Stimulated activated naive CD8-positive, alpha-beta T cell treated with anti-CD3 and anti-CD28 coated beads, Interleukin-15, Interleukin-2, amounts not matched to agents 100 ng/mL and 50 ng/mL, for 24 hours (primary cell): ENCODE measurements at regions not wholly inside any gene's neighbourhood (a gene's known extent, or its start where the extent isn't known, plus 50 kb on each side); places are given as distances from the start of the nearest gene placed in this dataset.
A peak's percentile ranks its signal among the peaks of the same experiment; 100 is the strongest.

Experiments used
- H3K27ac Mint-ChIP-seq: one replicate; pipeline ENCODE4 v1.8.0; 2021; ENCODE audit warnings: mild to moderate bottlenecking, mixed read lengths
- H3K27me3 Mint-ChIP-seq: one replicate; pipeline ENCODE4 v1.8.0; 2021; ENCODE audit warnings: mixed read lengths
- H3K36me3 Mint-ChIP-seq: one replicate; pipeline ENCODE4 v1.8.0; 2021; ENCODE audit warnings: low read depth, mixed read lengths
- H3K4me1 Mint-ChIP-seq: one replicate; pipeline ENCODE4 v1.8.0; 2021; ENCODE audit warnings: low read depth, mixed read lengths
- H3K4me3 Mint-ChIP-seq: one replicate; pipeline ENCODE4 v1.8.0; 2021; ENCODE audit warnings: mild to moderate bottlenecking, mixed read lengths
- H3K9me3 Mint-ChIP-seq: one replicate; pipeline ENCODE4 v1.8.0; 2021; ENCODE audit warnings: mixed read lengths

- H3K36me3 Mint-ChIP-seq: peaks cover 8% of the 10 kb centered on the region
- H3K4me1 Mint-ChIP-seq: peaks cover under 1% of the 10 kb centered on the region
- H3K9me3 Mint-ChIP-seq: peaks cover 24% of the 10 kb centered on the region
- no peak overlapping the region for H3K4me3 Mint-ChIP-seq
- no peak overlapping the region for H3K27ac Mint-ChIP-seq
- no peaks in the 10 kb centered on the region for H3K27me3 Mint-ChIP-seq
Measured at GRCh38 chr2:128467321-128467969, 148.8 kb upstream of the HS6ST1 start.

- H3K27ac Mint-ChIP-seq: no peak overlapping the region
- peaks cover 8% of the 10 kb centered on the region for H3K36me3 Mint-ChIP-seq
- peaks cover 8% of the 10 kb centered on the region for H3K4me1 Mint-ChIP-seq
- peaks cover 24% of the 10 kb centered on the region for H3K9me3 Mint-ChIP-seq
- no peak overlapping the region for H3K4me3 Mint-ChIP-seq
- H3K27me3 Mint-ChIP-seq: no peaks in the 10 kb centered on the region
Measured at GRCh38 chr2:128468186-128468920, 149.7 kb upstream of the HS6ST1 start.

DNA sequence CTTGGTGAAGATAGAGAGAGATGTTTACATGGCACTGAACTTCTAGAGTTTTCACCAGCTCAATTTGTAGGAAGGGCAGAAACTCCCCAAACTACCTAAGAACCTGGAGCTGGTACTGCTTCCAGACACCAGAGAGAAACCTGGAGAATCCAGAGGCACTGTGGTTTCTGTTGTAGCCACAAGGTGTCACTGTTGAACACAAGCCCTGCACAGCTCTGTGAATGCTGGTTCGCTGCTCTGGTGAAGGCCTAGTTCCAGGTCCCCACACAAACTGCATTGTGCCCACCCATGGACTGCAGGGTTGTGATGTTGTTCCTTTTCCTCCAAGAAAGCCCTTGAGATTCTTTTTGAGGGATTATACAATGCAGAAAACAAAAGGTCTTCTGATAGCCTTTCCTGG is 150.5 kb upstream of the HS6ST1 start:
- H3K27me3 Mint-ChIP-seq: no peaks in the 10 kb centered on the region
- peaks cover 13% of the 10 kb centered on the region for H3K4me1 Mint-ChIP-seq
- no peak overlapping the region for H3K27ac Mint-ChIP-seq
- peaks cover 24% of the 10 kb centered on the region for H3K9me3 Mint-ChIP-seq
- peaks cover 8% of the 10 kb centered on the region for H3K36me3 Mint-ChIP-seq
- no peak overlapping the region for H3K4me3 Mint-ChIP-seq

- H3K9me3 Mint-ChIP-seq: peaks cover 24% of the 10 kb centered on the region
- no peak overlapping the region for H3K4me3 Mint-ChIP-seq
- H3K27me3 Mint-ChIP-seq: peaks cover 5% of the 10 kb centered on the region
- H3K36me3 Mint-ChIP-seq: peaks cover 8% of the 10 kb centered on the region
- H3K27ac Mint-ChIP-seq: no peak overlapping the region
- H3K4me1 Mint-ChIP-seq: peaks cover 19% of the 10 kb centered on the region
Measured at GRCh38 chr2:128469875-128470274, 151.2 kb upstream of the HS6ST1 start.

GRCh38 chr2:128472789-128473174 is 154.1 kb upstream of the HS6ST1 start:
- H3K9me3 Mint-ChIP-seq: peaks cover 21% of the 10 kb centered on the region
- H3K27me3 Mint-ChIP-seq: peaks cover 5% of the 10 kb centered on the region
- H3K27ac Mint-ChIP-seq: no peak overlapping the region
- peaks cover 6% of the 10 kb centered on the region for H3K36me3 Mint-ChIP-seq
- peaks cover 19% of the 10 kb centered on the region for H3K4me1 Mint-ChIP-seq
- no peak overlapping the region for H3K4me3 Mint-ChIP-seq

GRCh38 chr2:128473175-128474035 is 154.7 kb upstream of the HS6ST1 start:
- peak overlapping the region; percentile 36 for H3K27ac Mint-ChIP-seq
- H3K4me3 Mint-ChIP-seq: peak overlapping the region; percentile 52
- H3K27me3 Mint-ChIP-seq: peaks cover 5% of the 10 kb centered on the region
- peaks cover 4% of the 10 kb centered on the region for H3K36me3 Mint-ChIP-seq
- H3K4me1 Mint-ChIP-seq: peaks cover 19% of the 10 kb centered on the region
- H3K9me3 Mint-ChIP-seq: peaks cover 15% of the 10 kb centered on the region

- Mint-ChIP-seq H3K4me3 (no peak overlapping the region), H3K27ac (no peak overlapping the region), H3K27me3 (peaks cover 5% of the 10 kb centered on the region), H3K36me3 (peaks cover 4% of the 10 kb centered on the region), H3K9me3 (peaks cover 9% of the 10 kb centered on the region), H3K4me1 (peaks cover 19% of the 10 kb centered on the region)
Measured at GRCh38 chr2:128474036-128474955, 155.6 kb upstream of the HS6ST1 start.

- Mint-ChIP-seq H3K27ac (no peak overlapping the region), H3K4me3 (no peak overlapping the region), H3K27me3 (peaks cover 5% of the 10 kb centered on the region), H3K4me1 (peaks cover 19% of the 10 kb centered on the region), H3K9me3 (peaks cover 8% of the 10 kb centered on the region), H3K36me3 (peaks cover 4% of the 10 kb centered on the region)
Measured at GRCh38 chr2:128474962-128475361, 156.3 kb upstream of the HS6ST1 start.

- peaks cover 19% of the 10 kb centered on the region for H3K4me1 Mint-ChIP-seq
- no peak overlapping the region for H3K4me3 Mint-ChIP-seq
- H3K27ac Mint-ChIP-seq: no peak overlapping the region
- H3K36me3 Mint-ChIP-seq: peaks cover 1% of the 10 kb centered on the region
- H3K9me3 Mint-ChIP-seq: peaks cover 7% of the 10 kb centered on the region
- H3K27me3 Mint-ChIP-seq: peaks cover 5% of the 10 kb centered on the region
Measured at GRCh38 chr2:128475427-128476211, 157.0 kb upstream of the HS6ST1 start.

DNA sequence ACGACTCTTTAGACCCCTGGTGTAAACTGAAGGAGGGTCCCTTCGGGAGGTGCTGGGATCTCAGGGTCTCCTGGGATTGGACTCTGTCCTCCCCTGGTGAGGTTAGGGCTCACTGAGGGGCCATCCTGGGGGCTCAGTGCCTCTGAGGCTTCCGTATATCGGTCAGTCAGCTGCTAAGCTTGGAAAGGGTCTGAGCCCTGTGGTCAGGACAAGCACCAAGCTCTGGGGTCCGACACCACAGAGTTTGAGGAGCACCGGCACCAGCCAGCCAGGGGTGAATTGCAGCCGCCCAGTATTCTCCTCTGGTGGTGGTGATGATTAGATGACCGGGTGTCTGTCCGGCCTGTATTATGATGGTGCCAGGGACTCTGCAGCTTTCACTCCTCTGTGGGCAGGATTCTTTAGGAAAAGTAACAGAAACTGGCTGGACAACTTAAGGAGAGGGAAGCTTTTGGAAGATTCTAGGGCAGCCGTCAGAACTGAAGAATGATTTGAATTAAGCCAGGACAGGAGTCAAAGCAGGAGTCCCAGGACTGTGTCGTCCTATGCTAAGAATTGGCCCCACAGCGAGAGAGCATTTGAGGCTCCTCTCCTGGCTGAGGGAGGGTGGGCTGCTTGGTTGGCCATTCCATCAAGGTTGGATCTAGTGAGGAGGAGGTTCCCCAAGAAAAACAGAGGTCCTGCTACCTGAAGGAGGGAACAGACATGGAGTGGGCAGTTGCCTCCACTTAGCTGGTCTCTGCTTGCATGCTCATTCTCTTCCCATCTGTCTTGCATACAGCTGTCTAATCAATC is 158.6 kb upstream of the HS6ST1 start:
- Mint-ChIP-seq H3K4me3 (no peak overlapping the region), H3K9me3 (peaks cover 15% of the 10 kb centered on the region), H3K27me3 (peaks cover 5% of the 10 kb centered on the region), H3K4me1 (peaks cover 19% of the 10 kb centered on the region), H3K27ac (no peak overlapping the region), H3K36me3 (no peaks in the 10 kb centered on the region)

GRCh38 chr2:128477891-128478290 is 159.2 kb upstream of the HS6ST1 start:
- Mint-ChIP-seq H3K9me3 (peaks cover 15% of the 10 kb centered on the region), H3K27ac (no peak overlapping the region), H3K27me3 (peaks cover 5% of the 10 kb centered on the region), H3K4me1 (peaks cover 15% of the 10 kb centered on the region), H3K36me3 (no peaks in the 10 kb centered on the region), H3K4me3 (no peak overlapping the region)

DNA sequence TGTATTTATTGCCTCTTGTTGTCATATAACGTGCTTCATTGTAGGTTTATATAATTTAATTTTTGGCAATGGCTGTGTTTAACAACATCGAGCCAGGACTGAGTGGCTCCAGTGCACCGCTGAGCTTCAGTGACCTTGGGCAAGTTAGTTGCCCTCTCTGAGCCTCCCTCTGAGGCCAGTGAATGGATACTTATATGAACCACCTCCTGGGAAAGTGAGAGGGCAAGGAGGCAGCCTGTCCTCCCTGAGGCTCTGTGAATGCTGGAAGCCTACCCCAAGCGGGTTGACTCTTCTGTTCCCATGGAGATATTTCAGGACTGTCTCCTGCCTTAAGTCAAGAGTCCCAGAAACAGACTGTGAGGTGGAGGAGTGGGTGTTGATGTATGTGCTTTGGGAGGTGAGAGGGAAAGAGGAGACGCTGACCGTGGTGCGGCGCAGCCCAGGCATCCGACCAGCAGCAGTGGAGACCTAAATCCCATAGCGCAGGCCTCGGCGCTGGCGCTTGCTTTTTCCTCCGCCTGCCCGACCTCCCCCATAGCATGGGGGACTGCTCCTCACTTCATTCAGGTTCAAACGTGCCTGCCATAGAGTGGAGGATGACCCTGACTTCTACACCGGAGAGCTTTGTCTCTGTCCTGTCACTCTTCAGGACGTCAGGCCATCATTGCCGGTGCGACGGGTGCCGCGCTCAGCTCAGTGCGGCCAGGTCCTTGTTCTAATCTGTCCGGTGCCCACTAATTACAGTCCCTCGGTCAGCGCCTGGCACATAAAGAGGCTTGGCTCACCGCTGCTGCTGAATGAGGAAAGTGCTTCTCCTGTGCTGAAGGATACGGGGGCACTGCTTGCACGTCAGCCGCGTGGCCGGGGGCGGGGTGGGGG is 167.3 kb upstream of the HS6ST1 start:
- H3K27ac Mint-ChIP-seq: peak overlapping the region; percentile 42
- peaks cover 6% of the 10 kb centered on the region for H3K9me3 Mint-ChIP-seq
- H3K27me3 Mint-ChIP-seq: peaks cover 7% of the 10 kb centered on the region
- no peaks in the 10 kb centered on the region for H3K36me3 Mint-ChIP-seq
- no peaks in the 10 kb centered on the region for H3K4me1 Mint-ChIP-seq
- no peak overlapping the region for H3K4me3 Mint-ChIP-seq
